ENCODE measurements at regions not wholly inside any gene's neighbourhood (a gene's known extent, or its start where the extent isn't known, plus 50 kb on each side); places are given as distances from the start of the nearest gene placed in this dataset.

DNA sequence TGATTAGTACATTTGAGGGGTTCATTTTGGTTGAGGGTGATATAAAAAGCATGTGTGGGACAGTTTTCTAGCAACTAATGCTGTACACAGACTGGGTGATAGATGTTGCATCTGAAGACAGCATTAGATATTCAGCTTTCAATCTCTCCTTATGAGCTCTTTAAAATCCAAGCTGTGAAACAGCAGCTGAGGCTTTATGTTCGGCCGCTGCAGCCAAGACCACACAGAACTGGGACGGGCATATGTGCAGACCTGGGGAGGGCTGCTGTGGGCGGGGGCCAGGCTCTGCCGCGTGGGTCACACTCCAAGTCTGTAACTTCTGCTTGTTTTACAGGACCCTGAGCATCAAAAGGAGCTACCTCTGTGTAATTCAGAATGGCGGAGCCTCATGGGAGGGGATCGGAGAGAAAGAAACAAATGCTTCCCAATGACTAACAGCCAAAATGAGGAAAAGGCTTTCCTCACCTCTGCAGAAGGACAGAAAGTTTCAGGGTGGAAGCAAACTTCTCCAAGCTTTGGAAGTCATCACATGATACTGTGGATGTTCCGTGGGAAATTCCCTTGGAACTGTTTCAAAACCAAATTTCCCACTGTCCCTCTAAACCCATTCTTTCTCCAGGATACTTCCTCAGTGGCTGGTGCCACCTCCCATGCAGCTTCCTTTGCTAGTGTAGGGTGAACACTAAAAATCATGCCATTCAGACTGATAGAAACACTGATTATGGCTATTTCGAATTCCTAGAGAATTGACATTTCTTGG is 711.9 kb upstream of the ID2 start:
- TF ChIP-seq CEBPB (IDR thresholded peaks at IDR 0.05) = no peak
- TF ChIP-seq EGR1 (IDR thresholded peaks at IDR 0.05) = no peak
- TF ChIP-seq EP300 (IDR thresholded peaks at IDR 0.05; ENCODE audit: borderline replicate concordance) = no peak
- TF ChIP-seq TEAD4 (IDR thresholded peaks at IDR 0.05) = no peak
- no peak for TF ChIP-seq NFIC (IDR thresholded peaks at IDR 0.05)
- TF ChIP-seq TCF12 (IDR thresholded peaks at IDR 0.05; ENCODE audit: low read depth) = no peak
- TF ChIP-seq RAD21 (IDR thresholded peaks at IDR 0.05; ENCODE audit: low read depth) = no peak
- no peak for TF ChIP-seq YY1 (IDR thresholded peaks at IDR 0.05; ENCODE audit: low read depth)
- TF ChIP-seq, protein P1, sequence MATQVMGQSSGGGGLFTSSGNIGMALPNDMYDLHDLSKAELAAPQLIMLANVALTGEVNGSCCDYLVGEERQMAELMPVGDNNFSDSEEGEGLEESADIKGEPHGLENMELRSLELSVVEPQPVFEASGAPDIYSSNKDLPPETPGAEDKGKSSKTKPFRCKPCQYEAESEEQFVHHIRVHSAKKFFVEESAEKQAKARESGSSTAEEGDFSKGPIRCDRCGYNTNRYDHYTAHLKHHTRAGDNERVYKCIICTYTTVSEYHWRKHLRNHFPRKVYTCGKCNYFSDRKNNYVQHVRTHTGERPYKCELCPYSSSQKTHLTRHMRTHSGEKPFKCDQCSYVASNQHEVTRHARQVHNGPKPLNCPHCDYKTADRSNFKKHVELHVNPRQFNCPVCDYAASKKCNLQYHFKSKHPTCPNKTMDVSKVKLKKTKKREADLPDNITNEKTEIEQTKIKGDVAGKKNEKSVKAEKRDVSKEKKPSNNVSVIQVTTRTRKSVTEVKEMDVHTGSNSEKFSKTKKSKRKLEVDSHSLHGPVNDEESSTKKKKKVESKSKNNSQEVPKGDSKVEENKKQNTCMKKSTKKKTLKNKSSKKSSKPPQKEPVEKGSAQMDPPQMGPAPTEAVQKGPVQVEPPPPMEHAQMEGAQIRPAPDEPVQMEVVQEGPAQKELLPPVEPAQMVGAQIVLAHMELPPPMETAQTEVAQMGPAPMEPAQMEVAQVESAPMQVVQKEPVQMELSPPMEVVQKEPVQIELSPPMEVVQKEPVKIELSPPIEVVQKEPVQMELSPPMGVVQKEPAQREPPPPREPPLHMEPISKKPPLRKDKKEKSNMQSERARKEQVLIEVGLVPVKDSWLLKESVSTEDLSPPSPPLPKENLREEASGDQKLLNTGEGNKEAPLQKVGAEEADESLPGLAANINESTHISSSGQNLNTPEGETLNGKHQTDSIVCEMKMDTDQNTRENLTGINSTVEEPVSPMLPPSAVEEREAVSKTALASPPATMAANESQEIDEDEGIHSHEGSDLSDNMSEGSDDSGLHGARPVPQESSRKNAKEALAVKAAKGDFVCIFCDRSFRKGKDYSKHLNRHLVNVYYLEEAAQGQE (IDR thresholded peaks at IDR 0.05; ENCODE audit: low read depth) = no peak
- no peak for TF ChIP-seq CREB1 (IDR thresholded peaks at IDR 0.05; ENCODE audit: low read depth)
- TF ChIP-seq, protein P2, sequence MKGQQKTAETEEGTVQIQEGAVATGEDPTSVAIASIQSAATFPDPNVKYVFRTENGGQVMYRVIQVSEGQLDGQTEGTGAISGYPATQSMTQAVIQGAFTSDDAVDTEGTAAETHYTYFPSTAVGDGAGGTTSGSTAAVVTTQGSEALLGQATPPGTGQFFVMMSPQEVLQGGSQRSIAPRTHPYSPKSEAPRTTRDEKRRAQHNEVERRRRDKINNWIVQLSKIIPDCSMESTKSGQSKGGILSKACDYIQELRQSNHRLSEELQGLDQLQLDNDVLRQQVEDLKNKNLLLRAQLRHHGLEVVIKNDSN (IDR thresholded peaks at IDR 0.05) = no peak
- no peak for TF ChIP-seq FOXM1 (IDR thresholded peaks at IDR 0.05; ENCODE audit: borderline replicate concordance, low read depth)
- TF ChIP-seq, protein P3, sequence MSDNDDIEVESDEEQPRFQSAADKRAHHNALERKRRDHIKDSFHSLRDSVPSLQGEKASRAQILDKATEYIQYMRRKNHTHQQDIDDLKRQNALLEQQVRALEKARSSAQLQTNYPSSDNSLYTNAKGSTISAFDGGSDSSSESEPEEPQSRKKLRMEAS (IDR thresholded peaks at IDR 0.05) = no peak
- TF ChIP-seq TAF1 (IDR thresholded peaks at IDR 0.05; ENCODE audit: low read depth) = no peak
- no peak for TF ChIP-seq ZBTB7A (IDR thresholded peaks at IDR 0.05; ENCODE audit: low read depth)

DNA sequence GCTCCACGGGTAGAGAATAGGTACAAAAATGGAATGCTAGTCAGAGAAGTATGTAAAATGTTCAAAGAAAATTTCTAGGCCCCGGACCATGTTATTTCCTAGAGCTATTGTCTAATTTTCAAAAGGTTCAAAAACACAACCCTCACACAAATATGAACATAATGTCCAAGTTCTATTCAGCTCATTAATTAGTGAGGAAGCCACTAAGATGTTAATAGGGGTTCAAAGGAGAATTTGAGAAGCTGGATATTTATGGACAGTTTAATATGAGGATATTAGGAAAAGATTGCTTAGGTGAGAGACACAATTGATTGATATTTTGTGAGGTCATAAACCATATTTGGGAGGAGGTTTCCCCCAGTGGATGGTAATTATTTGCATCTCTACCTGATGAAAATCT is 710.6 kb upstream of the ID2 start:
- no peak for TF ChIP-seq EGR1 (IDR thresholded peaks at IDR 0.05)
- no peak for TF ChIP-seq TAF1 (IDR thresholded peaks at IDR 0.05; ENCODE audit: low read depth)
- TF ChIP-seq, protein P3 (IDR thresholded peaks at IDR 0.05) = no peak

DNA sequence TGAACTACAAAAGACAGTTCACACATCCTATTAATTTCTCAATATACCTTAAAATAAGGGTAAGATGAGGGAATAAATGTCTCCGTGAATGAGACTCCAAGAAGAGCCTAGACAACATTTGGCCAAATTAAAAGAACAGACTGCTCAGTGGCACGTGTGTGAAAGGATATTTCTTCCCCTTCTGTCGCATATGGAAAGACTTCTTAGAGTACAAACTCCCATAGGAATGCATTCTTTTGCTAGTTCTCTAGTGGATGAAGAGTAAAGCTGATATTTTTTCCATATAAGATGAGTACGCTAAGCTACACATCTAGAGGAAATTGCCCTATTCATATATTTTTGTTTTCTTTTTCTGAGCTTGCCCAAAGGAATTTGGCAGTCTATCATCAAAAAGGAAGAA is 710.0 kb upstream of the ID2 start:
- TF ChIP-seq EP300 (IDR thresholded peaks at IDR 0.05; ENCODE audit: borderline replicate concordance) = no peak
- TF ChIP-seq CREB1 (IDR thresholded peaks at IDR 0.05; ENCODE audit: low read depth) = no peak
- TF ChIP-seq NFIC (IDR thresholded peaks at IDR 0.05) = no peak
- TF ChIP-seq, protein P3 (IDR thresholded peaks at IDR 0.05) = no peak
- no peak for TF ChIP-seq ZBTB7A (IDR thresholded peaks at IDR 0.05; ENCODE audit: low read depth)
- TF ChIP-seq EGR1 (IDR thresholded peaks at IDR 0.05) = no peak
- TF ChIP-seq FOXM1 (IDR thresholded peaks at IDR 0.05; ENCODE audit: borderline replicate concordance, low read depth) = no peak
- TF ChIP-seq, protein P2 (IDR thresholded peaks at IDR 0.05) = no peak
- no peak for TF ChIP-seq TEAD4 (IDR thresholded peaks at IDR 0.05)
- TF ChIP-seq TAF1 (IDR thresholded peaks at IDR 0.05; ENCODE audit: low read depth) = no peak
- TF ChIP-seq CEBPB (IDR thresholded peaks at IDR 0.05) = no peak
- no peak for TF ChIP-seq TCF12 (IDR thresholded peaks at IDR 0.05; ENCODE audit: low read depth)

DNA sequence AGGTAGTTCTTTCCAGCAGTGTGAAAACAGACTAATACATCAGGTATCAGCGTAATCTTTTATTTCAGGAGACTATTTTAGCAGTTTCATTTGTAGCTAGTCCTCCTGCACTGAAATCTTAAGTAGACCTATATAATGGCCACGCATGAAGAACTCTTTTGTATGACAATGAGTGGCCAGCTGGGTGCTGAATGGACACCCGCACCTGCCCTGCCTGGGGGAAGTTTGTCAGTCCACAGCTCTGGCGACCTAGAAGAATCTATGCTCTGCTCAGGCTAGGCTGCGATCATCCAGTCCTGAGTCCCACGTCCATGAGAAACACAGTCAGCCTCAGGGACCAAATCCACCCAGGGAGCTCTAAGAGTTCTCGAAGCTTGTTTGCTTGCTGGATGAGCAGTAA is 709.2 kb upstream of the ID2 start:
- TF ChIP-seq EGR1 (IDR thresholded peaks at IDR 0.05) (no peak), YY1 (IDR thresholded peaks at IDR 0.05; ENCODE audit: low read depth) (no peak), EP300 (IDR thresholded peaks at IDR 0.05; ENCODE audit: borderline replicate concordance) (no peak), NFIC (IDR thresholded peaks at IDR 0.05) (no peak), TEAD4 (IDR thresholded peaks at IDR 0.05) (no peak), CEBPB (IDR thresholded peaks at IDR 0.05) (no peak), TAF1 (IDR thresholded peaks at IDR 0.05; ENCODE audit: low read depth) (no peak), TCF12 (IDR thresholded peaks at IDR 0.05; ENCODE audit: low read depth) (no peak), ZBTB7A (IDR thresholded peaks at IDR 0.05; ENCODE audit: low read depth) (no peak), CREB1 (IDR thresholded peaks at IDR 0.05; ENCODE audit: low read depth) (no peak), RAD21 (IDR thresholded peaks at IDR 0.05; ENCODE audit: low read depth) (no peak), FOXM1 (IDR thresholded peaks at IDR 0.05; ENCODE audit: borderline replicate concordance, low read depth) (no peak)
- TF ChIP-seq, protein P1 (IDR thresholded peaks at IDR 0.05; ENCODE audit: low read depth) = no peak
- TF ChIP-seq, protein P2 (IDR thresholded peaks at IDR 0.05) = no peak
- TF ChIP-seq, protein P3 (IDR thresholded peaks at IDR 0.05) = no peak
